ENCODE measurements at regions not wholly inside any gene's neighbourhood (a gene's known extent, or its start where the extent isn't known, plus 50 kb on each side); places are given as distances from the start of the nearest gene placed in this dataset.

DNA sequence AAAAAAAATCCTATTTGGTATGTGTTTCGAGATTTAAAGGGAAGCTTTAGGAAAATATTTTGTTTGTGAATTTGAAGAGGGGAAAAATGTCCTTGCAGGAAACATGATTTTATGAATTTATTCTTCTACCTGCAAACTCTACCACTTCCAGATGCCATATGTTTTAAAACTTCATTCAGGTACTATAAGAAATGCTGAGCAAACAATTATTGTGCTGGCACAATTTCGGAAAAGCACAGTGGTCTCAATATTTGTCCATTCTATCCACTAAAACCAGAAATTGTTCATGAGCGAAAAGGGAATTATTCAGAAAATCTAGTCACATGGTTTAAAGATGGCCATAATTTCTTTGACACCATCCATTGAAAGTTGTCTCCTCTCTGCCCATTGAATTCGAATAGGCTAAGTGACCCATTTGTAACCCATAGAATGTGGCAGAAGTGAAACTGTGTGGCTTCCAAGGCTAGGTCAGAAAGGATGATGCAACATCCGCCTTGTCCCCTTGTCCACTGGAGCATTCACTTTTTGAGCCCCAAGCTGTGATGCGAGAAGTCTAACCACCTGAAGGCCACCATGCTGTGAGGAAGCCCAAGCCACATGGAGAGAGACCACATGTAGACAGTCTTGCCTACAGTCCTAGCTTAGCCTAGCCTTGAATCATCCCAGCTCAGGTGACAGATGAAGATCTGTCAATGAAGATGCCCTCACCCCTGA lies 189.8 kb upstream of the PRKCQ start:
- TF ChIP-seq MED8 (CRISPR knock-in tag; IDR thresholded peaks at IDR 0.05; ENCODE audit: insufficient replicate concordance) (no peak), GATA4 (IDR thresholded peaks at IDR 0.05; ENCODE audit: borderline replicate concordance, low read depth) (no peak), EP300 (IDR thresholded peaks at IDR 0.05; ENCODE audit: low read depth in 2 of 2, low read length in 2 of 2) (no peak), EP300 (CRISPR knock-in tag; IDR thresholded peaks at IDR 0.05; ENCODE audit: borderline replicate concordance) (no peak), ZNF530 (CRISPR knock-in tag; IDR thresholded peaks at IDR 0.05; ENCODE audit: low read depth) (no peak), ZNF776 (CRISPR knock-in tag; IDR thresholded peaks at IDR 0.05) (no peak), TBL1XR1 (IDR thresholded peaks at IDR 0.05; ENCODE audit: borderline replicate concordance, low read length, partially characterized antibody) (no peak), ZNF121 (CRISPR knock-in tag; IDR thresholded peaks at IDR 0.05) (no peak)
- TF ChIP-seq, protein P1, sequence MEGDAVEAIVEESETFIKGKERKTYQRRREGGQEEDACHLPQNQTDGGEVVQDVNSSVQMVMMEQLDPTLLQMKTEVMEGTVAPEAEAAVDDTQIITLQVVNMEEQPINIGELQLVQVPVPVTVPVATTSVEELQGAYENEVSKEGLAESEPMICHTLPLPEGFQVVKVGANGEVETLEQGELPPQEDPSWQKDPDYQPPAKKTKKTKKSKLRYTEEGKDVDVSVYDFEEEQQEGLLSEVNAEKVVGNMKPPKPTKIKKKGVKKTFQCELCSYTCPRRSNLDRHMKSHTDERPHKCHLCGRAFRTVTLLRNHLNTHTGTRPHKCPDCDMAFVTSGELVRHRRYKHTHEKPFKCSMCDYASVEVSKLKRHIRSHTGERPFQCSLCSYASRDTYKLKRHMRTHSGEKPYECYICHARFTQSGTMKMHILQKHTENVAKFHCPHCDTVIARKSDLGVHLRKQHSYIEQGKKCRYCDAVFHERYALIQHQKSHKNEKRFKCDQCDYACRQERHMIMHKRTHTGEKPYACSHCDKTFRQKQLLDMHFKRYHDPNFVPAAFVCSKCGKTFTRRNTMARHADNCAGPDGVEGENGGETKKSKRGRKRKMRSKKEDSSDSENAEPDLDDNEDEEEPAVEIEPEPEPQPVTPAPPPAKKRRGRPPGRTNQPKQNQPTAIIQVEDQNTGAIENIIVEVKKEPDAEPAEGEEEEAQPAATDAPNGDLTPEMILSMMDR (CRISPR knock-in tag; IDR thresholded peaks at IDR 0.05) = no peak
- TF ChIP-seq, protein P2, sequence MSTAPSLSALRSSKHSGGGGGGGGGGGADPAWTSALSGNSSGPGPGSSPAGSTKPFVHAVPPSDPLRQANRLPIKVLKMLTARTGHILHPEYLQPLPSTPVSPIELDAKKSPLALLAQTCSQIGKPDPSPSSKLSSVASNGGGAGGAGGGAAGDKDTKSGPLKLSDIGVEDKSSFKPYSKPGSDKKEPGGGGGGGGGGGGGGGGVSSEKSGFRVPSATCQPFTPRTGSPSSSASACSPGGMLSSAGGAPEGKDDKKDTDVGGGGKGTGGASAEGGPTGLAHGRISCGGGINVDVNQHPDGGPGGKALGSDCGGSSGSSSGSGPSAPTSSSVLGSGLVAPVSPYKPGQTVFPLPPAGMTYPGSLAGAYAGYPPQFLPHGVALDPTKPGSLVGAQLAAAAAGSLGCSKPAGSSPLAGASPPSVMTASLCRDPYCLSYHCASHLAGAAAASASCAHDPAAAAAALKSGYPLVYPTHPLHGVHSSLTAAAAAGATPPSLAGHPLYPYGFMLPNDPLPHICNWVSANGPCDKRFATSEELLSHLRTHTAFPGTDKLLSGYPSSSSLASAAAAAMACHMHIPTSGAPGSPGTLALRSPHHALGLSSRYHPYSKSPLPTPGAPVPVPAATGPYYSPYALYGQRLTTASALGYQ (CRISPR knock-in tag; IDR thresholded peaks at IDR 0.05) = no peak
- TF ChIP-seq, protein P3, sequence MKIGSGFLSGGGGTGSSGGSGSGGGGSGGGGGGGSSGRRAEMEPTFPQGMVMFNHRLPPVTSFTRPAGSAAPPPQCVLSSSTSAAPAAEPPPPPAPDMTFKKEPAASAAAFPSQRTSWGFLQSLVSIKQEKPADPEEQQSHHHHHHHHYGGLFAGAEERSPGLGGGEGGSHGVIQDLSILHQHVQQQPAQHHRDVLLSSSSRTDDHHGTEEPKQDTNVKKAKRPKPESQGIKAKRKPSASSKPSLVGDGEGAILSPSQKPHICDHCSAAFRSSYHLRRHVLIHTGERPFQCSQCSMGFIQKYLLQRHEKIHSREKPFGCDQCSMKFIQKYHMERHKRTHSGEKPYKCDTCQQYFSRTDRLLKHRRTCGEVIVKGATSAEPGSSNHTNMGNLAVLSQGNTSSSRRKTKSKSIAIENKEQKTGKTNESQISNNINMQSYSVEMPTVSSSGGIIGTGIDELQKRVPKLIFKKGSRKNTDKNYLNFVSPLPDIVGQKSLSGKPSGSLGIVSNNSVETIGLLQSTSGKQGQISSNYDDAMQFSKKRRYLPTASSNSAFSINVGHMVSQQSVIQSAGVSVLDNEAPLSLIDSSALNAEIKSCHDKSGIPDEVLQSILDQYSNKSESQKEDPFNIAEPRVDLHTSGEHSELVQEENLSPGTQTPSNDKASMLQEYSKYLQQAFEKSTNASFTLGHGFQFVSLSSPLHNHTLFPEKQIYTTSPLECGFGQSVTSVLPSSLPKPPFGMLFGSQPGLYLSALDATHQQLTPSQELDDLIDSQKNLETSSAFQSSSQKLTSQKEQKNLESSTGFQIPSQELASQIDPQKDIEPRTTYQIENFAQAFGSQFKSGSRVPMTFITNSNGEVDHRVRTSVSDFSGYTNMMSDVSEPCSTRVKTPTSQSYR (CRISPR knock-in tag; IDR thresholded peaks at IDR 0.05; ENCODE audit: borderline replicate concordance) = no peak
